ENCODE measurements at regions not wholly inside any gene's neighbourhood (a gene's known extent, or its start where the extent isn't known, plus 50 kb on each side); places are given as distances from the start of the nearest gene placed in this dataset.

GRCh38 chr20:52279706-52280105 is 88.1 kb upstream of the ZFP64 start:
- H3K4me1 ChIP-seq (ENCODE audit: control insufficient read depth in 1 of 2, insufficient read depth in 2 of 2, low read length in 2 of 2), result no peaks in the 10 kb centered on the region
- H3K9me3 ChIP-seq (replicated peaks in 1 of 2; ENCODE audit: control insufficient read depth in 1 of 2, insufficient read depth in 1 of 2, low read length in 2 of 2), result peaks cover 0 to 9% of the 10 kb centered on the region in 2 donors
- Mint-ChIP-seq H3K36me3 (no peaks in the 10 kb centered on the region), H3K27ac (no peak overlapping the region), H3K27me3 (ENCODE audit: low read depth in 3 of 3) (peaks cover 4 to 13% (median 12%) of the 10 kb centered on the region in 3 donors), H3K4me3 (no peak overlapping the region), H3K9me3 (peaks cover 0 to 13% (median 9%) of the 10 kb centered on the region in 7 donors), H3K4me1 (peaks cover 4% of the 10 kb centered on the region)
- intact Hi-C loops (cut with micrococcal nuclease), result no loop called here
- no peaks in the 10 kb centered on the region for H4K20me1 ChIP-seq (ENCODE audit: insufficient read depth, low read length)
- no peak overlapping the region for H3K4me2 ChIP-seq (replicated peaks; ENCODE audit: extremely low read depth, low read length, poor library complexity, severe bottlenecking)
- H3K79me2 ChIP-seq (ENCODE audit: insufficient read depth, low read length), result no peaks in the 10 kb centered on the region
- H3K4me3 ChIP-seq (replicated peaks in 1 of 3; ENCODE audit: low read depth in 2 of 3, low read length in 3 of 3), result no peak overlapping the region
- H3K36me3 ChIP-seq (replicated peaks in 1 of 2; ENCODE audit: control insufficient read depth in 1 of 2, insufficient read depth in 2 of 2, low read length in 2 of 2), result no peaks in the 10 kb centered on the region
- no peaks in the 10 kb centered on the region for H3K27me3 ChIP-seq (ENCODE audit: control insufficient read depth in 2 of 2, insufficient read depth in 2 of 2, low read length in 2 of 2)
- H3K27ac ChIP-seq (ENCODE audit: low read depth in 1 of 2, low read length in 2 of 2), result no peak overlapping the region
- H3K9ac ChIP-seq (ENCODE audit: insufficient read depth, low read length, poor library complexity, severe bottlenecking), result no peak overlapping the region
- no peak overlapping the region for H2AFZ ChIP-seq (ENCODE audit: insufficient read depth, low read depth, low read length, poor library complexity, severe bottlenecking)
- 100% methylated on average over 1 of the region's 2 CpGs for WGBS (ENCODE audit: insufficient coverage)
- DNase-seq, result no peak
- TF ChIP-seq, protein P1, sequence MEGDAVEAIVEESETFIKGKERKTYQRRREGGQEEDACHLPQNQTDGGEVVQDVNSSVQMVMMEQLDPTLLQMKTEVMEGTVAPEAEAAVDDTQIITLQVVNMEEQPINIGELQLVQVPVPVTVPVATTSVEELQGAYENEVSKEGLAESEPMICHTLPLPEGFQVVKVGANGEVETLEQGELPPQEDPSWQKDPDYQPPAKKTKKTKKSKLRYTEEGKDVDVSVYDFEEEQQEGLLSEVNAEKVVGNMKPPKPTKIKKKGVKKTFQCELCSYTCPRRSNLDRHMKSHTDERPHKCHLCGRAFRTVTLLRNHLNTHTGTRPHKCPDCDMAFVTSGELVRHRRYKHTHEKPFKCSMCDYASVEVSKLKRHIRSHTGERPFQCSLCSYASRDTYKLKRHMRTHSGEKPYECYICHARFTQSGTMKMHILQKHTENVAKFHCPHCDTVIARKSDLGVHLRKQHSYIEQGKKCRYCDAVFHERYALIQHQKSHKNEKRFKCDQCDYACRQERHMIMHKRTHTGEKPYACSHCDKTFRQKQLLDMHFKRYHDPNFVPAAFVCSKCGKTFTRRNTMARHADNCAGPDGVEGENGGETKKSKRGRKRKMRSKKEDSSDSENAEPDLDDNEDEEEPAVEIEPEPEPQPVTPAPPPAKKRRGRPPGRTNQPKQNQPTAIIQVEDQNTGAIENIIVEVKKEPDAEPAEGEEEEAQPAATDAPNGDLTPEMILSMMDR (IDR thresholded peaks at IDR 0.05), result no peak

- H3K4me3 ChIP-seq (replicated peaks in 1 of 3; ENCODE audit: low read depth in 2 of 3, low read length in 3 of 3), result no peak overlapping the region
- no peak overlapping the region for H3K4me2 ChIP-seq (replicated peaks; ENCODE audit: extremely low read depth, low read length, poor library complexity, severe bottlenecking)
- no peak for DNase-seq
- H3K79me2 ChIP-seq (ENCODE audit: insufficient read depth, low read length), result no peaks in the 10 kb centered on the region
- H3K9me3 Mint-ChIP-seq, result peaks cover 0 to 2% (median 0%) of the 10 kb centered on the region in 7 donors
- no peak overlapping the region for H3K27ac Mint-ChIP-seq
- no peaks in the 10 kb centered on the region for H3K4me1 Mint-ChIP-seq
- WGBS (ENCODE audit: insufficient coverage), result 83% methylated on average over 3 of the region's 3 CpGs
- H3K36me3 ChIP-seq (replicated peaks in 1 of 2; ENCODE audit: control insufficient read depth in 1 of 2, insufficient read depth in 2 of 2, low read length in 2 of 2), result no peaks in the 10 kb centered on the region
- no peaks in the 10 kb centered on the region for H4K20me1 ChIP-seq (ENCODE audit: insufficient read depth, low read length)
- H3K27me3 Mint-ChIP-seq (ENCODE audit: low read depth in 3 of 3), result peaks cover 5 to 8% (median 7%) of the 10 kb centered on the region in 3 donors
- TF ChIP-seq, protein P1 (IDR thresholded peaks at IDR 0.05), result no peak
- H3K27me3 ChIP-seq (ENCODE audit: control insufficient read depth in 2 of 2, insufficient read depth in 2 of 2, low read length in 2 of 2), result no peaks in the 10 kb centered on the region
- no peaks in the 10 kb centered on the region for H3K9me3 ChIP-seq (replicated peaks in 1 of 2; ENCODE audit: control insufficient read depth in 1 of 2, insufficient read depth in 1 of 2, low read length in 2 of 2)
- H3K27ac ChIP-seq (ENCODE audit: low read depth in 1 of 2, low read length in 2 of 2), result no peak overlapping the region
- H2AFZ ChIP-seq (ENCODE audit: insufficient read depth, low read depth, low read length, poor library complexity, severe bottlenecking), result no peak overlapping the region
- H3K4me1 ChIP-seq (ENCODE audit: control insufficient read depth in 1 of 2, insufficient read depth in 2 of 2, low read length in 2 of 2), result no peaks in the 10 kb centered on the region
- H3K4me3 Mint-ChIP-seq, result no peak overlapping the region
- no peaks in the 10 kb centered on the region for H3K36me3 Mint-ChIP-seq
- no peak overlapping the region for H3K9ac ChIP-seq (ENCODE audit: insufficient read depth, low read length, poor library complexity, severe bottlenecking)
- intact Hi-C loops (cut with micrococcal nuclease), result no loop called here
These were observed 83.7 kb upstream of the ZFP64 start for GRCh38 chr20:52275181-52275691.

All from CD14-positive monocyte (primary cell).